ENCODE measurements at regions not wholly inside any gene's neighbourhood (a gene's known extent, or its start where the extent isn't known, plus 50 kb on each side); places are given as distances from the start of the nearest gene placed in this dataset.

GRCh38 chr15:88752501-88752900 is 50.7 kb upstream of the ACAN start:
- no peak overlapping the region for H3K4me3 Mint-ChIP-seq
- H3K27me3 ChIP-seq (ENCODE audit: control insufficient read depth, insufficient read depth, low read length, poor library complexity, severe bottlenecking), result peaks cover 7% of the 10 kb centered on the region
- no peaks in the 10 kb centered on the region for H3K4me1 ChIP-seq (ENCODE audit: control insufficient read depth, insufficient read depth, low read length)
- no peak for DNase-seq
- H3K9ac ChIP-seq (ENCODE audit: extremely low read depth, low read length, poor library complexity, severe bottlenecking), result no peak overlapping the region
- H3K4me3 ChIP-seq (ENCODE audit: low read length), result no peak overlapping the region
- no peaks in the 10 kb centered on the region for H3K36me3 Mint-ChIP-seq (ENCODE audit: low read depth)
- H3K9me3 Mint-ChIP-seq, result no peaks in the 10 kb centered on the region
- TF ChIP-seq, protein P1, sequence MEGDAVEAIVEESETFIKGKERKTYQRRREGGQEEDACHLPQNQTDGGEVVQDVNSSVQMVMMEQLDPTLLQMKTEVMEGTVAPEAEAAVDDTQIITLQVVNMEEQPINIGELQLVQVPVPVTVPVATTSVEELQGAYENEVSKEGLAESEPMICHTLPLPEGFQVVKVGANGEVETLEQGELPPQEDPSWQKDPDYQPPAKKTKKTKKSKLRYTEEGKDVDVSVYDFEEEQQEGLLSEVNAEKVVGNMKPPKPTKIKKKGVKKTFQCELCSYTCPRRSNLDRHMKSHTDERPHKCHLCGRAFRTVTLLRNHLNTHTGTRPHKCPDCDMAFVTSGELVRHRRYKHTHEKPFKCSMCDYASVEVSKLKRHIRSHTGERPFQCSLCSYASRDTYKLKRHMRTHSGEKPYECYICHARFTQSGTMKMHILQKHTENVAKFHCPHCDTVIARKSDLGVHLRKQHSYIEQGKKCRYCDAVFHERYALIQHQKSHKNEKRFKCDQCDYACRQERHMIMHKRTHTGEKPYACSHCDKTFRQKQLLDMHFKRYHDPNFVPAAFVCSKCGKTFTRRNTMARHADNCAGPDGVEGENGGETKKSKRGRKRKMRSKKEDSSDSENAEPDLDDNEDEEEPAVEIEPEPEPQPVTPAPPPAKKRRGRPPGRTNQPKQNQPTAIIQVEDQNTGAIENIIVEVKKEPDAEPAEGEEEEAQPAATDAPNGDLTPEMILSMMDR (conservative IDR thresholded peaks at IDR 0.05), result no peak
- H3K27me3 Mint-ChIP-seq (ENCODE audit: insufficient read depth), result peaks cover 17% of the 10 kb centered on the region
- H3K9me3 ChIP-seq (ENCODE audit: control insufficient read depth, low read length), result no peaks in the 10 kb centered on the region
- no peaks in the 10 kb centered on the region for H3K36me3 ChIP-seq (ENCODE audit: control insufficient read depth, insufficient read depth, low read length)
- H3K27ac ChIP-seq (ENCODE audit: low read depth, low read length), result no peak overlapping the region
- H3K27ac Mint-ChIP-seq, result no peak overlapping the region
- no peaks in the 10 kb centered on the region for H3K4me1 Mint-ChIP-seq
- 86 to 91% methylated on average over 4 to 5 of the region's 5 CpGs for WGBS, 2 experiments (ENCODE audit: insufficient coverage in 1 of 2, insufficient read length in 1 of 2)

DNA sequence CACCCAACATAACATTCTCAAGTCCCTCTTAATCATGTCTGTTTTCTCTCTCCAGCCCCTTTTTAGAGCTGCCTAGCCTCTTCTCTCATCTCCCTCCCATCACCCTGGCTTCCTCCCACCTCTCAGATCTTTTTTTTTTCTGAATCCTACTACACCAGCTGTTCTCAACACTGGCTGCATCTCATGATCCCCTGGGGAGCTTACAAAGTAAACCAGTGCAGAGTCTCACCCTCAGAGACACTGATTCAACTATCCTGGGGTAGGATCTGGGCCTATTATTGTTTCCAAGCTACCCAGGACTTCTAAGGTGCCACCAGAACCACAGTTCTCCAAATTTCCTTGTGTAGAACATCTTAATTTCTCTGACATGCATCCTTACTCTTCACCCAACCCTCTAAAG is 50.3 kb upstream of the ACAN start:
- Histone ChIP-seq H3K4me3 (ENCODE audit: low read length) (no peak overlapping the region), H3K9ac (ENCODE audit: extremely low read depth, low read length, poor library complexity, severe bottlenecking) (no peak overlapping the region), H3K36me3 (ENCODE audit: control insufficient read depth, insufficient read depth, low read length) (no peaks in the 10 kb centered on the region), H3K4me1 (ENCODE audit: control insufficient read depth, insufficient read depth, low read length) (no peaks in the 10 kb centered on the region), H3K9me3 (ENCODE audit: control insufficient read depth, low read length) (no peaks in the 10 kb centered on the region), H3K27me3 (ENCODE audit: control insufficient read depth, insufficient read depth, low read length, poor library complexity, severe bottlenecking) (peaks cover 7% of the 10 kb centered on the region), H3K27ac (ENCODE audit: low read depth, low read length) (no peak overlapping the region)
- Mint-ChIP-seq H3K27ac (no peak overlapping the region), H3K36me3 (ENCODE audit: low read depth) (no peaks in the 10 kb centered on the region), H3K4me1 (no peaks in the 10 kb centered on the region), H3K9me3 (no peaks in the 10 kb centered on the region), H3K4me3 (no peak overlapping the region), H3K27me3 (ENCODE audit: insufficient read depth) (peaks cover 17% of the 10 kb centered on the region)
- TF ChIP-seq, protein P1 (conservative IDR thresholded peaks at IDR 0.05), result no peak
- DNase-seq, result no peak
